DMS53 treated with DMSO at 0.1 percent for 48 hours (cell line): ENCODE measurements at regions not wholly inside any gene's neighbourhood (a gene's known extent, or its start where the extent isn't known, plus 50 kb on each side); places are given as distances from the start of the nearest gene placed in this dataset.
"Not testable (repeated sequence)": the region's sequence is repeated elsewhere in the genome, so short reads cannot be mapped to it uniquely, and the experiment has no call there.

Experiments used
- DNase-seq: peaks from one replicate; lab custom pipeline; 2025; ENCODE audit not compliant: unreplicated experiment; lab: John Stamatoyannopoulos, UW

- DNase-seq = no peak
Observed at GRCh38 chr20:55439070-55439469, 566.2 kb downstream of the CBLN4 start.

- no peak for DNase-seq
Observed at GRCh38 chr20:55437798-55438415, 567.4 kb downstream of the CBLN4 start.

DNA sequence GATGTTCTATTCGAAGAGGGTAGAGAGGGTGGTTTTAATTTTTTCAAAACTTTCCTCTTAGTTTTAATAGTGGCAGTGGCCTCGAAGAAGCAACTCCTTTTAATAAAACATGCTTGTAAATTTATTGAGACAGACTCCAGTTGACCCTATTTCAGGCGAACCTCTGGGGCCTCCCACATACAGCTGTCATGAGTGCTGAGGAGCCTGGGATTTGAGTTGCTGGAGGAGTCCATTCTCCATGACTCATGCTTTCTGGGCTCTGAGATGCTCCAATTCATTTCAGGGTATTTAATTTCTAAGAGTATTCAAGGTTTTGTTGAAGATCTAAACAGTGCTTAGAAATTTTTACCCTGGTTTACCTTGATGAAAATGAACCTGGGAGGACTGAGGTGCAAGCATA, 580.4 kb downstream of the CBLN4 start:
- no peak for DNase-seq

- DNase-seq = no peak
Observed at GRCh38 chr20:55424476-55424875, 580.8 kb downstream of the CBLN4 start.

- no peak for DNase-seq
Observed at GRCh38 chr20:55417836-55418235, 587.5 kb downstream of the CBLN4 start.

DNA sequence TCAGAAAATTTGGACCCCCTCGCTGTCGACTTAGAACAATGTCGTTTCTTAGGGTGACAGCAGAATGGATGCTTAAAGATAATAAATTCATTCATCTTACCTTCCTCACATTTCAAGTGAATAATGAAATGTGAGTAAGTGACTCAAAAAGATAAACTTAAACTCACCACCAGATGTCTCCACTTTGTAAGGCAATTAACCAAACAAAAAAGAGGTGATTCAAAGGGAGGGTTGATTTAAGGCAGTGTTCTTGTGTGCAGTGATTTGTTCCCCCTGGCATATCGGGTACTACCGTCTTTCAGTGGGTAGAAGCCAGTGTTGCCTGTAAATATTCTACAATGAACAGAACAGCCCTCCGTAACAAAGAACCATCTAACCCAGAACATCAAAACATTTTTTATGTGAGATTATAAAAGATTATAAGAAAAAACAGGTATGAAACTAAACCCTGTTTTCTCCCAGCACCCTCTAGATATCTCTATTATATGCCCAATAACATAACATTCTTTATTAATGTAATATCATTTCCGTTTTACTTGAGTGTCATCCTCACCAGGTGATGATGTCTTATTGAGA, 589.7 kb downstream of the CBLN4 start:
- DNase-seq = no peak

DNA sequence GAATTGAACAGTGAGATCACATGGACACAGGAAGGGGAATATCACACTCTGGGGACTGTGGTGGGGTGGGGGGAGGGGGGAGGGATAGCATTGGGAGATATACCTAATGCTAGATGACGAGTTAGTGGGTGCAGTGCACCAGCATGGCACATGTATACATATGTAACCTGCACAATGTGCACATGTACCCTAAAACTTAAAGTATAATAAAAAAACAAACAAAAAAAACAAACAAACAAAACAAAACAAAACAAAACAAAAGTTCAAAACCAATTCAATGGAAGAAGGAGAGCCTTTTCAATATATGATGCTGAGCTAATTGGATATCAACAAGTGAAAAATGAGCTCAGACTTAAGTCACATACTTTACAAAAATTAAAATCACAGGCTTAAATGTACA, 592.8 kb downstream of the CBLN4 start:
- not testable (repeated sequence) for DNase-seq

DNA sequence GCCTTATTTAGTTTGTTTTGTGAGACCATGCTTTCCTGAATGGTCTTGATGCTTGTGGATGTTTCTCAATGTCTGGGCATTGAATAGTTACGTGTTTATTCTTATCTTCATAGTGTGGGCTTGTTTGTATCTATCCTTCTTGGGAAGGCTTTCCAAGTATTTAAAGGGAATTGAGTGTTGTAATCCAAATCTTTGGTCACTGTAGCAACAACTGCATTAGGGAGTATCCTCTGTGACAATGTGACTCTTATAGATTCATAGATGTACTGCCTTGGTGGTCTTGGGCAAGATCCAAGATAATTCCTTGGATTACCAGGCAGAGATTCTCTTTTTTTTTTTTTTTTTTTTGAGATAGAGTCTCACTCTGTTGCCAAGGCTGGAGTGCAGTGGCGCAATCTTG, 598.4 kb downstream of the CBLN4 start:
- DNase-seq = no peak

DNA sequence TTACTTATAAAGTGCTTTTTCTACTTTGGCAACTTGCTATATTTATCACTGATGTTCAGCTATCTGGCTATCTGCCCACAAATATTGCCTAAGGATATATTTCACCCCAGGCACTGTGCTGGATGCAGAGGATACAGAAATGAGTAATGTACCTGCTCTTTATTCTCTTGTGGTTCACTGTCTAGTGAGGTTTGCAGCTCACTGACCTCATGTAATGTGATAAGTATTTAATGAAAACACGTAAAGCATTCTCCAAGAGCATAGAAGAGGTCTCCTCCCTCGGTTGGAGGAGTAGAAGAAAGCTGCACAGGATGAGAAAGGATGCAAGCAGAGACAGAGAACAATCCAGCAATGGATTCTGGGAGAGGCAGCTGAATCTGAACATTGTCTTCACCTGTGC, 610.7 kb downstream of the CBLN4 start:
- no peak for DNase-seq

DNA sequence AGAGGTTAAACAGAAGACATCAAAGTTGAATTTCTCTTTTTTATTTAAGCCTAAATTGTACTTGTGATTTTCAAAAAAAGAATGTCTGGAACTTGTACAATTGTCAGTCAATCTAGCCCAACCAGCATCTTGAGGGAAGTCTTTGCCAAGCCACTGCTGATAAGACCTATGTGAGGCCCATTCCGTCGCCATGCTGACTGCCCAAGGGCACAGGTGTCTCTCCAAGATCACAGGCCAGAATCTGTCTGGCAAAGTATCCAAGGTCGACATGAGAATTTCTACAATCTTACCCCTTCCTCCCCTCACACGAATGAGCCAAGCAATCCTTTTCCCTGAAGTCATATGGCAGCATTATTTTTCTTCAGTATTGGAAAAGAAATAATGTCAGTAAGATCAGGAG, 614.5 kb downstream of the CBLN4 start:
- DNase-seq = no peak

DNA sequence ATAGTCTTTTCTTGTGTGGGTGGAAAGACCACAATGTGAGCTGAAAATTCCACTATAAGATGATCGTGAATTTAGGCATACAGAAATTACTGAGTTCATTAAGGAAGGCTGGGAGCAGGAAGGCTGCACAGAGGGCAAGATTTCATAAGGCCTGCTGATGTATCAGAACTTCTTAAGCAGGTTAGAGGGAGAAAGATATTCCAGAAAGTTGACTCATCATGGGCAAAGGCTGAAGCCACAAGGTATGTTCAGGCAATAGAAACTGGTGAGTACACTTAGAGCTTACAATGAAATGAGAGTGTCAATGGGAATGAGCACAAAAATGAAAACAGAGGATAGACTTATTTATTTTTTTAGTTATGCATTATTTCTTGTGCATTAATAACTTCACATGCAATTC, 618.6 kb downstream of the CBLN4 start:
- no peak for DNase-seq

DNA sequence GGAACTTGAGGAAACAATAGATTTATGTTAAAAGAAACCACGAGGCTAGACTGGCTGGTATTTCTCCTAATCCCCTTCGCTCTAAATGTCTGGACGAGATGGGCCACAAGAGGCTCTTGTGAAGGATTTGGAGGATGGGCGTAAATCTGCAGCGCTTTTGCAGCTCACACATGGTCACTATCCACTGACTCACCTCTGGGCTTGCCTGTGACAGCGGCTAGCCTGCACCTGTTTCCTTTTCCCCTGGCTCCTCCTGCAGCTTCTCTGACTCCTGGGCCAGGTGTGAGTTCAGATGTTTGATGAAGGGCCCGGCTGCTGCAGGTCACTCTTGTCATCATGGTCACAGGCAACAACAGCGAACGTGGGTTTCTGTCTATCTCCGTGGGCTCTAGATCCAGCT, 629.4 kb downstream of the CBLN4 start:
- DNase-seq = no peak

GRCh38 chr20:55365745-55366144, 639.6 kb downstream of the CBLN4 start:
- DNase-seq = no peak

- no peak for DNase-seq
Observed at GRCh38 chr20:55360895-55361294, 644.4 kb downstream of the CBLN4 start.

DNA sequence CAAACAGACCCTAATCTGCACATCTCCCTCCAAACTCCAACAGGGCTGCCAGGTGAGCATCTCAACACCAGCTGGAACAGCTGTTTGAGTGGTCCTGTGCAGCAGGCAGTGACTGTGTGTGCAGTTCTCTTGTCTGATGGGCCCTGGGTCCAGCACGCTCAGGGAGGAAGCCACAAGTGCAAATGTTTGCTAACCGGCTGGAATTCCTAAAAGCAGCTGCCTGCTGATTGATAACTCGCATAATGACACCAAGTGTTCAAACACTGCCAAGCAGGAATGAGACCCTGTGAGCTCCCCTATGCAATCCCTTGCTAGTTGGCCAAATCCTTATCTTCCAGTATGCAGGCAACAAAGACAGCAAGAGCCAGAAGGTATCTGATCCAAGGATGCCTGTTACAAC, 650.6 kb downstream of the CBLN4 start:
- no peak for DNase-seq

DNA sequence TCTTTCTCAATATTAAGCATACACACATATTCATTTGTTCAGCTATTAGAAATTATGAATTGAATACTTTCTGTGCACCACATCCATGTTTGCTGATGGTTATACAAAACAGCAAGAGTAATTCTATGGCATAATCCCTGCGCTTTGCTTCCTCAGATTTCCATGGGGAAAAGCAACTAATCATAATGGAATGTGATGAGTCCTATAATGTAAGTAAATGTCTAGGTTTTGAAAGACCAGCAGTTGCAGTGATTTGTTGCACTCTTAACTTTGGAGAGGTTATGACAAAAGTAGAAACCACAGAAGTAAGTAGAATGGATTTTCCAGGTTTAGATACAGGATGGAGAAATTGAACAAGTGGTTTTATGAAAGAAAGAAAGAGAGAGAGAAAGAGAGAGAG, 652.1 kb downstream of the CBLN4 start:
- no peak for DNase-seq

- no peak for DNase-seq
Observed at GRCh38 chr20:55348223-55348622, 657.1 kb downstream of the CBLN4 start.

GRCh38 chr20:55342822-55343221, 662.5 kb downstream of the CBLN4 start:
- no peak for DNase-seq

GRCh38 chr20:55333798-55334197, 671.5 kb downstream of the CBLN4 start:
- no peak for DNase-seq

- DNase-seq = no peak
Observed at GRCh38 chr20:55329108-55329507, 676.2 kb downstream of the CBLN4 start.

- no peak for DNase-seq
Observed at GRCh38 chr20:55322745-55323144, 682.6 kb downstream of the CBLN4 start.

- no peak for DNase-seq
Observed at GRCh38 chr20:55316753-55317152, 688.6 kb downstream of the CBLN4 start.

DNA sequence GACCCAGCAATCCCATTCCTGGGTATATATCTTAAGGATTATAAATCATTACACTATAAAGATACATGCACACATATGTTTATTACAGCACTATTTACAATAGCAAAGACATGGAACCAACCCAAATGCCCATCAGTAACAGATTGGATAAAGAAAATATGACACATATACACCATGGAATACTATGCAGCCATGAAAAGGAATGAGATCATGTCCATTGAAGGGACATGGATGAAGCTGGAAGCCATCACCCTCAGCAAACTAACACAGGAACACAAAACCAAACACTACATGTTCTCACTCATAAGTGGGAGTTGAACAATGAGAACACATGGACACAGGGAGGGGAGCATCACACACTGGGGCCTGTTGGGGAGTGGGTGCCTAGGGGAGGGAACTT, 694.5 kb downstream of the CBLN4 start:
- not testable (repeated sequence) for DNase-seq
